Hematopoietic multipotent progenitor cell treated with erythropoietin and hydrocortisone succinate and interleukin-3 and kit ligand, for 17 days (in vitro differentiated cells): ENCODE measurements at regions not wholly inside any gene's neighbourhood (a gene's known extent, or its start where the extent isn't known, plus 50 kb on each side); places are given as distances from the start of the nearest gene placed in this dataset.
A peak's percentile ranks its signal among the peaks of the same experiment; 100 is the strongest.
"Not testable (repeated sequence)": the region's sequence is repeated elsewhere in the genome, so short reads cannot be mapped to it uniquely, and the experiment has no call there.

ENCODE experiments used
- DNase-seq: peaks from one replicate; pipeline ENCODE4 v3.0.0-alpha.2; 2015; ENCODE audit warnings: low spot score

- DNase-seq, result no peak
These were observed 245.0 kb upstream of the SERP2 start for GRCh38 chr13:44128552-44129001.

GRCh38 chr13:44129418-44129817 is 244.2 kb upstream of the SERP2 start:
- no peak for DNase-seq

- DNase-seq, result no peak
These were observed 242.5 kb upstream of the SERP2 start for GRCh38 chr13:44131069-44131614.

GRCh38 chr13:44132710-44133109 is 240.9 kb upstream of the SERP2 start:
- DNase-seq, result no peak

GRCh38 chr13:44133626-44134025 is 240.0 kb upstream of the SERP2 start:
- no peak for DNase-seq

GRCh38 chr13:44135566-44135965 is 238.1 kb upstream of the SERP2 start:
- no peak for DNase-seq

GRCh38 chr13:44136696-44137268 is 236.8 kb upstream of the SERP2 start:
- no peak for DNase-seq

- DNase-seq, result no peak
These were observed 236.2 kb upstream of the SERP2 start for GRCh38 chr13:44137466-44137865.

GRCh38 chr13:44140146-44140545 is 233.5 kb upstream of the SERP2 start:
- no peak for DNase-seq

- no peak for DNase-seq
These were observed 232.5 kb upstream of the SERP2 start for GRCh38 chr13:44140888-44141724.

- peak; percentile 96 for DNase-seq
These were observed 231.7 kb upstream of the SERP2 start for GRCh38 chr13:44141725-44142539.

- no peak for DNase-seq
These were observed 231.1 kb upstream of the SERP2 start for GRCh38 chr13:44142540-44142867.

GRCh38 chr13:44142941-44143665 is 230.5 kb upstream of the SERP2 start:
- peak; percentile 15 for DNase-seq

GRCh38 chr13:44146138-44146537 is 227.5 kb upstream of the SERP2 start:
- DNase-seq, result no peak

- no peak for DNase-seq
These were observed 226.4 kb upstream of the SERP2 start for GRCh38 chr13:44147233-44147632.

- DNase-seq, result no peak
These were observed 226.0 kb upstream of the SERP2 start for GRCh38 chr13:44147648-44148047.

- no peak for DNase-seq
These were observed 225.3 kb upstream of the SERP2 start for GRCh38 chr13:44148159-44148914.

- not testable (repeated sequence) for DNase-seq
These were observed 224.4 kb upstream of the SERP2 start for GRCh38 chr13:44149231-44149630.

- no peak for DNase-seq
These were observed 223.8 kb upstream of the SERP2 start for GRCh38 chr13:44149821-44150220.

- no peak for DNase-seq
These were observed 222.2 kb upstream of the SERP2 start for GRCh38 chr13:44151474-44151873.

GRCh38 chr13:44153496-44153895 is 220.1 kb upstream of the SERP2 start:
- no peak for DNase-seq
